Activated CD8-positive, alpha-beta memory T cell treated with anti-CD3 and anti-CD28 coated beads for 4 hours (primary cell): ENCODE measurements at regions not wholly inside any gene's neighbourhood (a gene's known extent, or its start where the extent isn't known, plus 50 kb on each side); places are given as distances from the start of the nearest gene placed in this dataset.
"Not testable (repeated sequence)": the region's sequence is repeated elsewhere in the genome, so short reads cannot be mapped to it uniquely, and the experiment has no call there.

Experiments used
- DNase-seq, 2 donors: peaks; one replicate each; pipeline ENCODE4 v3.0.0-alpha.2; 2020; ENCODE audit warnings: low read depth in 2 of 2

GRCh38 chr2:145541028-145541427, 1021.1 kb upstream of the ZEB2 start:
- no peak for DNase-seq

- DNase-seq = no peak
Measured at GRCh38 chr2:145538661-145539350, 1018.9 kb upstream of the ZEB2 start.

- no peak for DNase-seq
Measured at GRCh38 chr2:145530653-145531052, 1010.7 kb upstream of the ZEB2 start.

- no peak for DNase-seq
Measured at GRCh38 chr2:145524836-145525235, 1004.9 kb upstream of the ZEB2 start.

- DNase-seq = no peak
Measured at GRCh38 chr2:145524303-145524702, 1004.4 kb upstream of the ZEB2 start.

- not testable (repeated sequence) for DNase-seq
Measured at GRCh38 chr2:145519254-145519653, 999.3 kb upstream of the ZEB2 start.

GRCh38 chr2:145511946-145512345, 992.0 kb upstream of the ZEB2 start:
- no peak for DNase-seq

GRCh38 chr2:145503511-145503910, 983.6 kb upstream of the ZEB2 start:
- DNase-seq = no peak

- no peak for DNase-seq
Measured at GRCh38 chr2:145501920-145502319, 982.0 kb upstream of the ZEB2 start.

- DNase-seq = no peak
Measured at GRCh38 chr2:145495590-145495989, 975.7 kb upstream of the ZEB2 start.

GRCh38 chr2:145494441-145494840, 974.5 kb upstream of the ZEB2 start:
- no peak for DNase-seq

- DNase-seq = no peak
Measured at GRCh38 chr2:145488571-145488970, 968.7 kb upstream of the ZEB2 start.

- DNase-seq = no peak
Measured at GRCh38 chr2:145484448-145485097, 964.7 kb upstream of the ZEB2 start.

GRCh38 chr2:145483854-145484253, 963.9 kb upstream of the ZEB2 start:
- DNase-seq = no peak

- DNase-seq = no peak
Measured at GRCh38 chr2:145481334-145481922, 961.5 kb upstream of the ZEB2 start.

GRCh38 chr2:145464866-145465265, 944.9 kb upstream of the ZEB2 start:
- DNase-seq = no peak

GRCh38 chr2:145460112-145460511, 940.2 kb upstream of the ZEB2 start:
- no peak for DNase-seq

- no peak for DNase-seq
Measured at GRCh38 chr2:145431181-145431951, 911.4 kb upstream of the ZEB2 start.

- no peak for DNase-seq
Measured at GRCh38 chr2:145423809-145424208, 903.9 kb upstream of the ZEB2 start.

- DNase-seq = no peak
Measured at GRCh38 chr2:145422576-145422975, 902.7 kb upstream of the ZEB2 start.

GRCh38 chr2:145421841-145422240, 901.9 kb upstream of the ZEB2 start:
- no peak for DNase-seq

GRCh38 chr2:145416640-145417039, 896.7 kb upstream of the ZEB2 start:
- no peak for DNase-seq
